ENCODE measurements at regions not wholly inside any gene's neighbourhood (a gene's known extent, or its start where the extent isn't known, plus 50 kb on each side); places are given as distances from the start of the nearest gene placed in this dataset.

GRCh38 chr3:118556983-118557382 lies 477.7 kb downstream of the IGSF11 start:
- TF ChIP-seq CTCF (conservative IDR thresholded peaks at IDR 0.05; ENCODE audit: low read depth, low read length) (no peak), EZH2 (IDR thresholded peaks at IDR 0.05; ENCODE audit: low read length, unreplicated experiment) (no peak)

Measured in PC-3 (cell line).